GM03348 (cell line): ENCODE measurements at regions not wholly inside any gene's neighbourhood (a gene's known extent, or its start where the extent isn't known, plus 50 kb on each side); places are given as distances from the start of the nearest gene placed in this dataset.
"Not testable (repeated sequence)": the region's sequence is repeated elsewhere in the genome, so short reads cannot be mapped to it uniquely, and the experiment has no call there.

Experiments used
- DNase-seq: peaks from one replicate; pipeline ENCODE4 v3.0.0; 2012; ENCODE audit warnings: low spot score

GRCh38 chr15:28459279-28459678 is 73.5 kb downstream of the GOLGA8G start:
- DNase-seq: no peak

- peak; percentile 10 for DNase-seq
Observed at GRCh38 chr15:28457396-28457932, 75.3 kb downstream of the GOLGA8G start.

GRCh38 chr15:28456476-28457395 is 76.0 kb downstream of the GOLGA8G start:
- peak; percentile 5 for DNase-seq

GRCh38 chr15:28455537-28456475 is 77.0 kb downstream of the GOLGA8G start:
- not testable (repeated sequence) for DNase-seq

- not testable (repeated sequence) for DNase-seq
Observed at GRCh38 chr15:28454751-28455220, 76.3 kb downstream of the GOLGA8F start.
